H1 (cell line): ENCODE measurements at regions not wholly inside any gene's neighbourhood (a gene's known extent, or its start where the extent isn't known, plus 50 kb on each side); places are given as distances from the start of the nearest gene placed in this dataset.

Experiments
- CTCF ChIA-PET: fragments of 300-600 bp; sonication (Branson Sonifier 250); formaldehyde crosslinking; loops from one replicate; lab custom pipeline; 2021; ENCODE audit not compliant: partially characterized antibody; lab: Charles Lee
- POLR2A ChIA-PET: fragments of 300-600 bp; sonication (Branson Sonifier 250); formaldehyde crosslinking; loops from one replicate; lab custom pipeline; 2021; ENCODE audit warnings: inconsistent platforms; ENCODE audit not compliant: partially characterized antibody; lab: Charles Lee
- DNase-seq, 2 experiments: peaks; one replicate each; pipeline versions ENCODE4 v3.0.0 to v3.0.0-alpha.2; 2010 to 2022; ENCODE audit warnings: low spot score in 2 of 2, low read depth in 1 of 2, mixed read lengths in 1 of 2
- FAIRE-seq: peaks from 2 replicates; lab custom pipeline; 2011; peaks lifted over from hg19 to GRCh38; lab: Jason Lieb, UNC
- H2AFZ ChIP-seq: 2 replicates; pipeline ENCODE4 v1.8.1; 2012; ENCODE audit warnings: low read length, inconsistent platforms
- H2AK5ac ChIP-seq: 2 replicates; pipeline ENCODE4 v1.6.1; 2013; ENCODE audit warnings: low read depth, low read length
- H2BK120ac ChIP-seq: replicated peaks from 2 replicates; pipeline ENCODE3; 2013; ENCODE audit warnings: low read depth, low read length, inconsistent platforms
- H2BK12ac ChIP-seq: 2 replicates; pipeline ENCODE4 v1.6.1; 2013; ENCODE audit warnings: low read depth, low read length
- H2BK15ac ChIP-seq: 2 replicates; pipeline ENCODE4 v1.6.1; 2013; ENCODE audit warnings: low read length
- H2BK20ac ChIP-seq: 2 replicates; pipeline ENCODE4 v1.6.1; 2013; ENCODE audit warnings: low read length
- H2BK5ac ChIP-seq: 2 replicates; pipeline ENCODE4 v1.6.1; 2013; ENCODE audit warnings: low read depth, low read length
- H3K14ac ChIP-seq: 2 replicates; pipeline ENCODE4 v1.6.1; 2013; ENCODE audit warnings: inconsistent platforms; ENCODE audit not compliant: insufficient read length
- H3K18ac ChIP-seq: 2 replicates; pipeline ENCODE4 v1.6.1; 2013; ENCODE audit warnings: low read length; ENCODE audit errors: extremely low read depth
- H3K23ac ChIP-seq: 2 replicates; pipeline ENCODE4 v1.6.1; 2013; ENCODE audit warnings: inconsistent platforms; ENCODE audit not compliant: insufficient read length
- H3K23me2 ChIP-seq: 2 replicates; pipeline ENCODE4 v1.6.1; 2013; ENCODE audit warnings: low read depth, low read length
- H3K27ac ChIP-seq: 2 replicates; pipeline ENCODE4 v1.6.1; 2011; ENCODE audit warnings: low read depth, low read length, inconsistent platforms
- H3K27me3 ChIP-seq, 4 experiments: replicated peaks in 1 of 4; 1 replicate in 1 of 4; 2 replicates in 3 of 4; pipeline versions ENCODE4 v1.6.1 to v1.8.1; 2011 to 2013; ENCODE audit warnings: low read length in 3 of 4, mild to moderate bottlenecking in 3 of 4, inconsistent platforms in 2 of 4, mixed read lengths in 2 of 4, moderate library complexity in 1 of 4; ENCODE audit not compliant: control insufficient read depth in 3 of 4, insufficient read depth in 3 of 4; ENCODE audit errors: extremely low read depth in 1 of 4
- H3K36me3 ChIP-seq, 4 experiments: 2 replicates each; pipeline versions ENCODE4 v1.6.1 to v1.8.1; 2011 to 2013; ENCODE audit warnings: mild to moderate bottlenecking in 4 of 4, low read length in 3 of 4, moderate library complexity in 2 of 4, control low read depth in 1 of 4, inconsistent platforms in 1 of 4; ENCODE audit not compliant: insufficient read depth in 4 of 4, control insufficient read depth in 2 of 4
- H3K4ac ChIP-seq: replicated peaks from 2 replicates; pipeline ENCODE3; 2013; ENCODE audit warnings: low read length, low read depth, mixed read lengths, inconsistent platforms; ENCODE audit not compliant: insufficient read length
- H3K4me1 ChIP-seq, 4 experiments: replicated peaks in 1 of 4; 1 replicate in 1 of 4; 2 replicates in 3 of 4; pipeline versions ENCODE4 v1.6.1 to v1.8.1; 2011 to 2013; ENCODE audit warnings: low read length in 3 of 4, inconsistent platforms in 2 of 4, mixed read lengths in 1 of 4; ENCODE audit not compliant: insufficient read depth in 4 of 4, control insufficient read depth in 3 of 4
- H3K4me2 ChIP-seq, 2 experiments: 2 replicates each; pipeline versions ENCODE4 v1.6.1 to v1.8.1; 2011 to 2013; ENCODE audit warnings: low read depth in 2 of 2, low read length in 2 of 2, control low read depth in 1 of 2, inconsistent platforms in 1 of 2, mild to moderate bottlenecking in 1 of 2; ENCODE audit not compliant: insufficient read depth in 1 of 2
- H3K4me3 ChIP-seq, 4 experiments: fragments of 200-600, 300-600 bp in 1 of 4; sonication (generic), shearing (Covaris generic), sonication (Bioruptor Twin) in 1 of 4; 2 replicates each; pipeline versions ENCODE4 v1.5.1 to v1.8.1; 2011 to 2016; ENCODE audit warnings: low read length in 4 of 4, low read depth in 3 of 4, control low read depth in 2 of 4, inconsistent platforms in 2 of 4, mild to moderate bottlenecking in 2 of 4, mixed read lengths in 1 of 4, moderate library complexity in 1 of 4; ENCODE audit not compliant: insufficient read depth in 2 of 4; ENCODE audit errors: extremely low read depth in 1 of 4
- H3K56ac ChIP-seq: replicated peaks from 2 replicates; pipeline ENCODE3; 2013; ENCODE audit warnings: low read depth, mild to moderate bottlenecking, mixed read lengths, low read length, inconsistent platforms; ENCODE audit not compliant: insufficient read length
- H3K79me1 ChIP-seq: 2 replicates; pipeline ENCODE4 v1.6.1; 2013; ENCODE audit warnings: low read depth, low read length, control low read depth
- H3K79me2 ChIP-seq, 2 experiments: 2 replicates each; pipeline versions ENCODE4 v1.6.1 to v1.8.1; 2012 to 2013; ENCODE audit warnings: low read length in 2 of 2, mild to moderate bottlenecking in 2 of 2, inconsistent platforms in 1 of 2; ENCODE audit not compliant: insufficient read depth in 2 of 2, control insufficient read depth in 1 of 2
- H3K9ac ChIP-seq, 4 experiments: replicated peaks in 1 of 4; 1 replicate in 1 of 4; 2 replicates in 3 of 4; pipeline versions ENCODE4 v1.6.1 to v1.8.1; 2011 to 2013; ENCODE audit warnings: low read depth in 3 of 4, low read length in 3 of 4, control low read depth in 2 of 4, mild to moderate bottlenecking in 2 of 4, moderate library complexity in 2 of 4, inconsistent platforms in 1 of 4; ENCODE audit errors: extremely low read depth in 1 of 4
- H3K9me3 ChIP-seq, 2 experiments: 2 replicates each; pipeline versions ENCODE4 v1.6.1 to v1.8.1; 2012 to 2013; ENCODE audit warnings: mild to moderate bottlenecking in 2 of 2, moderate library complexity in 2 of 2, control low read depth in 1 of 2, inconsistent platforms in 1 of 2, low read depth in 1 of 2, low read length in 1 of 2, mixed read lengths in 1 of 2; ENCODE audit not compliant: insufficient read depth in 2 of 2
- H4K20me1 ChIP-seq, 2 experiments: replicated peaks in 1 of 2; 2 replicates each; pipeline versions ENCODE3 to v1.8.1; 2011 to 2013; ENCODE audit warnings: inconsistent platforms in 2 of 2, low read length in 2 of 2, mild to moderate bottlenecking in 1 of 2; ENCODE audit not compliant: insufficient read depth in 2 of 2, control insufficient read depth in 1 of 2
- H4K5ac ChIP-seq: 2 replicates; pipeline ENCODE4 v1.6.1; 2013; ENCODE audit warnings: low read length, low read depth, mixed read lengths, inconsistent platforms; ENCODE audit not compliant: insufficient read length
- H4K8ac ChIP-seq: 2 replicates; pipeline ENCODE4 v1.8.0; 2013; ENCODE audit warnings: mild to moderate bottlenecking, moderate library complexity, low read length, inconsistent platforms; ENCODE audit not compliant: insufficient read depth; ENCODE audit errors: extremely low read depth
- H4K91ac ChIP-seq: replicated peaks from 2 replicates; pipeline ENCODE3; 2013; ENCODE audit warnings: low read length, mixed read lengths, inconsistent platforms; ENCODE audit not compliant: insufficient read length
- ASH2L ChIP-seq: fragments of 200-600, 300-600 bp; sonication (generic); IDR thresholded peaks from one replicate; pipeline ENCODE4 v1.7.1; 2017; ENCODE audit warnings: low read length
- CBX8 ChIP-seq: fragments of 300-800, 300-1000 bp; sonication (generic); IDR thresholded peaks from 2 replicates; pipeline ENCODE4 v1.7.1; 2016; ENCODE audit warnings: low read depth, low read length, borderline replicate concordance
- EGR1 ChIP-seq: IDR thresholded peaks from 2 replicates; pipeline ENCODE4 v1.6.1; 2011; ENCODE audit warnings: low read depth, low read length, borderline replicate concordance
- HDAC6 ChIP-seq: IDR thresholded peaks from one replicate; pipeline ENCODE4 v1.7.1; 2012; ENCODE audit warnings: low read depth, mild to moderate bottlenecking, inconsistent platforms, low read length, moderate library complexity
- POU5F1 ChIP-seq: IDR thresholded peaks from 2 replicates; pipeline ENCODE4 v1.6.1; 2011; ENCODE audit warnings: low read depth, mild to moderate bottlenecking, low read length, moderate library complexity
- RXRA ChIP-seq: IDR thresholded peaks from 2 replicates; pipeline ENCODE4 v1.6.1; 2011; ENCODE audit warnings: low read depth, mild to moderate bottlenecking, low read length, moderate library complexity; ENCODE audit not compliant: insufficient read depth
- WGBS, 2 experiments: shearing (Covaris generic) in 1 of 2; methylation state at CpG; one replicate each; pipeline versions ENCODE4 v1.1.6 to v1.1.7; 2013 to 2015; ENCODE audit warnings: low lambda C conversion rate in 2 of 2, mixed read lengths in 2 of 2, inconsistent platforms in 1 of 2, low coverage in 1 of 2, missing lambda C conversion rate in 1 of 2; ENCODE audit not compliant: insufficient replicate concordance in 2 of 2, insufficient coverage in 1 of 2, insufficient read length in 1 of 2; ENCODE audit errors: extremely low coverage in 1 of 2, missing lambda C conversion rate in 1 of 2; 5-methylcytosine and 5-hydroxymethylcytosine counted together

DNA sequence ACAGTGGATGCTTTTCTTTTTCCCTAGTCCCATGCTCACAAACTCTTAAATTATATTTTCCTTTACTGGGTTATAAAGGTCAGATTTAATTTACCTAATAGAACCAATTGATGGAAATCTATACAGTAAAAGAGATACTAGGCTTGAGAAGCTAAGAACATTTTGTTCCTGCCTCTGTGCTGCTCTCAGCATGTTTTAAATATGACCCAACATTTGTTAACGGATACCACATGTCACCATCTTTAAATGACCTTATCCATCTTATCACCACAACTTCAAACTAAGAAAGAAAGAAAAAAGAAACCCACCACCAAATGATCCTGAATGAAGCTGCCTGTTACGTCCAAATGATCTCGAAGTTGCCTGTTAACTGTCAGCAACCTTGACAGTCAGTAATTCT, 334.7 kb upstream of the ZNF608 start:
- Histone ChIP-seq H2BK5ac (no peak overlapping the region), H3K4me3 (no peak overlapping the region), H3K14ac (no peak overlapping the region), H3K9me3 (0 out of 4 replicates have a peak, but pooled peaks cover 0 to 4% of the 10 kb centered on the region in 2 experiments), H3K79me1 (no peaks in the 10 kb centered on the region), H2AK5ac (no peak overlapping the region), H2BK15ac (no peak overlapping the region), H2BK12ac (no peak overlapping the region), H3K36me3 (no peaks in the 10 kb centered on the region), H3K27ac (no peak overlapping the region), H3K4ac (no peak overlapping the region), H2BK120ac (no peak overlapping the region), H2AFZ (no peak overlapping the region), H2BK20ac (no peak overlapping the region), H4K91ac (no peak overlapping the region), H3K4me1 (no peaks in the 10 kb centered on the region), H3K23ac (no peak overlapping the region), H3K79me2 (no peaks in the 10 kb centered on the region), H3K56ac (no peak overlapping the region), H4K5ac (no peak overlapping the region), H3K4me2 (no peak overlapping the region), H3K18ac (no peak overlapping the region), H4K20me1 (no peaks in the 10 kb centered on the region), H3K27me3 (no peaks in the 10 kb centered on the region), H3K9ac (no peak overlapping the region), H4K8ac (no peak overlapping the region), H3K23me2 (no peaks in the 10 kb centered on the region)
- WGBS, 2 experiments: 87% methylated on average over 3 of the region's 3 CpGs; no CpG with 5 or more reads in 1 of the 2 experiments
- ChIA-PET POLR2A (no interaction called here), CTCF (interaction anchor here (0.9 kb wide), 1 partner anchor 8 kb away, joined by 3 read pairs; no protein-coding TSS in a partner anchor)
- TF ChIP-seq ASH2L: no peak
- TF ChIP-seq RXRA: no peak
- no peak for TF ChIP-seq EGR1
- TF ChIP-seq POU5F1: no peak
- no peak for TF ChIP-seq HDAC6
- TF ChIP-seq CBX8: no peak
- DNase-seq: no peak
- no peak for FAIRE-seq
